Mesenchymal stem cell (in vitro differentiated cells and primary cell): ENCODE measurements at regions not wholly inside any gene's neighbourhood (a gene's known extent, or its start where the extent isn't known, plus 50 kb on each side); places are given as distances from the start of the nearest gene placed in this dataset.
"Not testable (repeated sequence)": the region's sequence is repeated elsewhere in the genome, so short reads cannot be mapped to it uniquely, and the experiment has no call there.

Experiments
- DNase-seq: peaks from one replicate; pipeline ENCODE4 v3.0.0-alpha.2; 2013
- H2AFZ ChIP-seq: one replicate; pipeline ENCODE4 v1.6.1; 2013; ENCODE audit warnings: low read depth, mild to moderate bottlenecking, control low read depth, inconsistent platforms, low read length, moderate library complexity
- H2AK5ac ChIP-seq: 2 replicates; pipeline ENCODE4 v1.6.1; 2013; ENCODE audit warnings: low read length, moderate library complexity, mild to moderate bottlenecking, inconsistent platforms; ENCODE audit not compliant: severe bottlenecking
- H2BK120ac ChIP-seq: one replicate; pipeline ENCODE4 v1.6.1; 2013; ENCODE audit warnings: low read depth, mild to moderate bottlenecking, inconsistent platforms, low read length, moderate library complexity
- H2BK12ac ChIP-seq, 2 experiments: one replicate each; pipeline ENCODE4 v1.6.1; 2013; ENCODE audit warnings: inconsistent platforms in 2 of 2, low read length in 2 of 2, mild to moderate bottlenecking in 2 of 2, moderate library complexity in 2 of 2, control low read depth in 1 of 2
- H2BK15ac ChIP-seq: one replicate; pipeline ENCODE4 v1.6.1; 2013; ENCODE audit warnings: mild to moderate bottlenecking, low read depth, inconsistent platforms; ENCODE audit not compliant: poor library complexity, severe bottlenecking
- H2BK5ac ChIP-seq: 2 replicates; pipeline ENCODE4 v1.6.1; 2013; ENCODE audit warnings: low read depth, mild to moderate bottlenecking, low read length, control low read depth, inconsistent platforms; ENCODE audit not compliant: poor library complexity, severe bottlenecking
- H3K14ac ChIP-seq, 2 experiments: one replicate each; pipeline ENCODE4 v1.6.1; 2013; ENCODE audit warnings: inconsistent platforms in 2 of 2, low read length in 2 of 2, control low read depth in 1 of 2, mild to moderate bottlenecking in 1 of 2, moderate library complexity in 1 of 2
- H3K18ac ChIP-seq, 2 experiments: one replicate each; pipeline ENCODE4 v1.6.1; 2013; ENCODE audit warnings: inconsistent platforms in 2 of 2, low read length in 2 of 2, control low read depth in 1 of 2, low read depth in 1 of 2, mild to moderate bottlenecking in 1 of 2
- H3K23ac ChIP-seq, 2 experiments: one replicate each; pipeline ENCODE4 v1.6.1; 2013; ENCODE audit warnings: inconsistent platforms in 2 of 2, low read length in 2 of 2, mild to moderate bottlenecking in 2 of 2, moderate library complexity in 2 of 2, control low read depth in 1 of 2
- H3K27ac ChIP-seq: 2 replicates; pipeline ENCODE4 v1.5.1; 2013; ENCODE audit warnings: mild to moderate bottlenecking, moderate library complexity, low read length, control low read depth, inconsistent platforms; ENCODE audit not compliant: poor library complexity, severe bottlenecking
- H3K27me3 ChIP-seq, 2 experiments: 2 replicates each; pipeline versions ENCODE4 v1.6.1 to v1.7.0; 2013; ENCODE audit warnings: low read length in 2 of 2, mild to moderate bottlenecking in 2 of 2, moderate library complexity in 2 of 2, control low read depth in 1 of 2, inconsistent platforms in 1 of 2; ENCODE audit not compliant: control insufficient read depth in 1 of 2, insufficient read depth in 1 of 2
- H3K36me3 ChIP-seq, 2 experiments: 2 replicates each; pipeline versions ENCODE4 v1.6.1 to v1.7.0; 2013; ENCODE audit warnings: low read length in 2 of 2, control low read depth in 1 of 2, inconsistent platforms in 1 of 2, low read depth in 1 of 2, mild to moderate bottlenecking in 1 of 2; ENCODE audit not compliant: insufficient read depth in 2 of 2, control insufficient read depth in 1 of 2
- H3K4ac ChIP-seq, 2 experiments: one replicate each; pipeline ENCODE4 v1.6.1; 2013; ENCODE audit warnings: inconsistent platforms in 2 of 2, low read length in 2 of 2, mild to moderate bottlenecking in 2 of 2, moderate library complexity in 2 of 2, control low read depth in 1 of 2, low read depth in 1 of 2
- H3K4me1 ChIP-seq: 2 replicates; pipeline ENCODE4 v1.6.1; 2013; ENCODE audit warnings: low read depth, low read length, control low read depth; ENCODE audit not compliant: control insufficient read depth, insufficient read depth
- H3K4me2 ChIP-seq: 2 replicates; pipeline ENCODE4 v1.6.1; 2013; ENCODE audit warnings: low read length, mild to moderate bottlenecking, inconsistent platforms; ENCODE audit not compliant: poor library complexity, severe bottlenecking
- H3K4me3 ChIP-seq, 2 experiments: 2 replicates each; pipeline versions ENCODE4 v1.5.1 to v1.7.0; 2013; ENCODE audit warnings: low read length in 2 of 2, mild to moderate bottlenecking in 2 of 2, control low read depth in 1 of 2, low read depth in 1 of 2; ENCODE audit not compliant: insufficient read depth in 1 of 2
- H3K79me1 ChIP-seq: replicated peaks from 2 replicates; pipeline ENCODE4 v1.6.1; 2013; ENCODE audit warnings: mild to moderate bottlenecking, control low read depth, low read length, inconsistent platforms; ENCODE audit not compliant: poor library complexity, severe bottlenecking
- H3K9ac ChIP-seq: 2 replicates; pipeline ENCODE4 v1.7.0; 2013; ENCODE audit warnings: mild to moderate bottlenecking, low read length, moderate library complexity
- H3K9me3 ChIP-seq: 2 replicates; pipeline ENCODE4 v1.7.0; 2013; ENCODE audit warnings: mild to moderate bottlenecking, low read length; ENCODE audit not compliant: control insufficient read depth
- H4K8ac ChIP-seq: one replicate; pipeline ENCODE4 v1.6.1; 2013; ENCODE audit warnings: inconsistent platforms, mild to moderate bottlenecking, low read length, moderate library complexity
- H4K91ac ChIP-seq: one replicate; pipeline ENCODE4 v1.6.1; 2013; ENCODE audit warnings: mild to moderate bottlenecking, low read length, inconsistent platforms
- WGBS: methylation state at CpG from one replicate; pipeline ENCODE4 v1.1.7; 2013; ENCODE audit warnings: mixed read lengths; 5-methylcytosine and 5-hydroxymethylcytosine counted together

DNA sequence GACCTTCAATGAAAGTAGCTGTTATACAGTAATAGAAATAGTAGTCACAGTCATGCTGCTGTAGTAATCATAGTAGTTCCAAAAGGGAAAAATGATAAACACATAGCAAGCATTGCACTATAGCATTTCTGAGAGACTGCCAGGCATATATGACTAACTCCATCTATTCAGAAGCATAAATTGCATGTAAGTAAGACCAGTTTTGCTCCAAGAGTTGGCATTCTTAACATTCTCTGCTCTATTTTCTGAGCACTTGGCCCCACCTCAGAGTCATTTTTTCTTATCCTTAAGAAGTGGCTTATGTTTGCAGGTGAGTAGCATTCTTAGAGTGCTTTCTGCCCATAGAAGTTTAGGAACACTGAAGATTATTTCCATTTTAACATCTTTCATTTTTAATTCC, 490.3 kb upstream of the TECRL start:
- no peaks in the 10 kb centered on the region for H3K4me1 ChIP-seq
- H2BK5ac ChIP-seq: no peak overlapping the region
- no peak overlapping the region for H3K18ac ChIP-seq
- H2BK120ac ChIP-seq: no peak overlapping the region
- no peak overlapping the region for H3K14ac ChIP-seq
- H3K9me3 ChIP-seq: no peaks in the 10 kb centered on the region
- no peak overlapping the region for H2BK15ac ChIP-seq
- H3K36me3 ChIP-seq: no peaks in the 10 kb centered on the region
- H3K4ac ChIP-seq: no peak overlapping the region
- H3K23ac ChIP-seq: no peak overlapping the region
- H2BK12ac ChIP-seq: no peak overlapping the region
- no peak overlapping the region for H4K91ac ChIP-seq
- H3K79me1 ChIP-seq: no peaks in the 10 kb centered on the region
- H3K4me2 ChIP-seq: no peak overlapping the region
- peak; percentile 1 for DNase-seq
- H3K27ac ChIP-seq: no peak overlapping the region
- H2AK5ac ChIP-seq: no peak overlapping the region
- no peak overlapping the region for H2AFZ ChIP-seq
- no peak overlapping the region for H3K4me3 ChIP-seq
- H3K27me3 ChIP-seq: no peaks in the 10 kb centered on the region
- no peak overlapping the region for H3K9ac ChIP-seq
- no peak overlapping the region for H4K8ac ChIP-seq

GRCh38 chr4:64899030-64899429, 489.8 kb upstream of the TECRL start:
- not testable (repeated sequence) for H4K8ac ChIP-seq, H3K14ac ChIP-seq, H3K27me3 ChIP-seq, H2BK12ac ChIP-seq, H3K18ac ChIP-seq, H2BK15ac ChIP-seq, H2BK5ac ChIP-seq, DNase-seq, H3K9me3 ChIP-seq, H2AFZ ChIP-seq, H3K4me3 ChIP-seq, H3K4me1 ChIP-seq, H4K91ac ChIP-seq, H3K23ac ChIP-seq, H2BK120ac ChIP-seq, H3K4ac ChIP-seq, H3K79me1 ChIP-seq, H3K9ac ChIP-seq, H3K27ac ChIP-seq, H3K36me3 ChIP-seq, H2AK5ac ChIP-seq, H3K4me2 ChIP-seq
- WGBS: no CpG with 5 or more reads among the region's 2 CpGs

DNA sequence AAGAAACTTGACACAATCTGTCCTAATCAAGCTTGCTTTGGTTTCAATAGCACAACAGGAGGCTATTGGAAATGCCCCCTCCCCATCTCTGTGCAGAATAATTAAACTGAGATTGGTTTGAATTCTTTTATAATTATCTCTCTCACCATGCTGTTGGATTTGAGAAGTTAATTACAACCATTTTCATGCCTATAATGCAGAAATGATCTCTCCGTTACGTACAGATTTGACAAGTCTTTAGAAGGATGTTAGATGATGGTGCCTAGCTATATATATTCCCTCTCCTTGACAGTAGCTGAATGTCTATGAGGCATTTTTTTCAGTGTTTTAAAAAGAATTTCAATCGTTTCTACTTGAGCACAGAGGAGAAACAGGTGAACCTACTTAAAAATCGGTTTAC, 488.4 kb upstream of the TECRL start:
- Histone ChIP-seq H3K4me3 (no peak overlapping the region), H3K4ac (no peak overlapping the region), H2BK120ac (no peak overlapping the region), H2BK5ac (no peak overlapping the region), H4K8ac (no peak overlapping the region), H3K79me1 (no peaks in the 10 kb centered on the region), H2BK12ac (no peak overlapping the region), H3K23ac (no peak overlapping the region), H3K36me3 (no peaks in the 10 kb centered on the region), H3K18ac (no peak overlapping the region), H3K4me1 (no peaks in the 10 kb centered on the region), H3K9me3 (no peaks in the 10 kb centered on the region), H3K27ac (no peak overlapping the region), H2AFZ (no peak overlapping the region), H2AK5ac (no peak overlapping the region), H3K27me3 (no peaks in the 10 kb centered on the region), H4K91ac (no peak overlapping the region), H3K14ac (no peak overlapping the region), H3K9ac (no peak overlapping the region), H3K4me2 (no peak overlapping the region), H2BK15ac (no peak overlapping the region)
- no peak for DNase-seq
- 66% methylated on average over 3 of the region's 4 CpGs for WGBS

- Histone ChIP-seq H3K4me3 (no peak overlapping the region), H3K14ac (no peak overlapping the region)
These were observed 485.8 kb upstream of the TECRL start for GRCh38 chr4:64895031-64895430.

More at GRCh38 chr4:64895031-64895430, 485.8 kb upstream of the TECRL start:
- Histone ChIP-seq H3K18ac (no peak overlapping the region), H3K4me2 (no peak overlapping the region), H2BK12ac (no peak overlapping the region), H2AK5ac (no peak overlapping the region), H2AFZ (no peak overlapping the region), H3K9ac (no peak overlapping the region), H3K9me3 (no peaks in the 10 kb centered on the region), H3K27me3 (no peaks in the 10 kb centered on the region), H3K79me1 (no peaks in the 10 kb centered on the region), H4K91ac (no peak overlapping the region), H2BK120ac (no peak overlapping the region), H3K4ac (no peak overlapping the region), H2BK5ac (no peak overlapping the region), H3K27ac (no peak overlapping the region), H4K8ac (no peak overlapping the region), H3K36me3 (no peaks in the 10 kb centered on the region), H2BK15ac (no peak overlapping the region), H3K4me1 (no peaks in the 10 kb centered on the region), H3K23ac (no peak overlapping the region)
- DNase-seq: no peak
